Activated B cell treated with CpG ODN at 0.5 μM for 24 hours (primary cell): ENCODE measurements at regions not wholly inside any gene's neighbourhood (a gene's known extent, or its start where the extent isn't known, plus 50 kb on each side); places are given as distances from the start of the nearest gene placed in this dataset.

Source experiments
- ATAC-seq: fragments of 200-7000 bp; cut with Tn5 transposase; one replicate; pipeline ENCODE4 v1.10.0; 2021; ENCODE audit warnings: low read depth, mild to moderate bottlenecking, moderate library complexity
- CTCF ChIA-PET: fragments of 350-600 bp; sonication (Branson Sonifier 250); formaldehyde crosslinking; loops from one replicate; lab custom pipeline; 2021; ENCODE audit warnings: antibody characterized with exemption; lab: Charles Lee
- POLR2A ChIA-PET: fragments of 350-600 bp; sonication (Branson Sonifier 250); formaldehyde crosslinking; loops from one replicate; lab custom pipeline; 2021; ENCODE audit warnings: antibody characterized with exemption; lab: Charles Lee
- DNase-seq: peaks from one replicate; pipeline ENCODE4 v3.0.0; 2022
- H3K27ac Mint-ChIP-seq: one replicate; pipeline ENCODE4 v1.8.0; 2020; ENCODE audit warnings: mixed read lengths
- H3K27me3 Mint-ChIP-seq: one replicate; pipeline ENCODE4 v1.8.0; 2021; ENCODE audit warnings: mixed read lengths
- H3K36me3 Mint-ChIP-seq: one replicate; pipeline ENCODE4 v1.8.0; 2021; ENCODE audit warnings: low read depth, mixed read lengths
- H3K4me1 Mint-ChIP-seq: one replicate; pipeline ENCODE4 v1.8.0; 2021; ENCODE audit warnings: mixed read lengths
- H3K4me3 Mint-ChIP-seq: one replicate; pipeline ENCODE4 v1.8.0; 2020; ENCODE audit warnings: mild to moderate bottlenecking, mixed read lengths
- H3K9me3 Mint-ChIP-seq: one replicate; pipeline ENCODE4 v1.8.0; 2020; ENCODE audit warnings: mixed read lengths
- intact Hi-C: fragments of 100-400 bp; cut with micrococcal nuclease; formaldehyde crosslinking; loops from one replicate; pipeline ENCODE4 v1.15.1; 2024
- TF ChIP-seq, protein P1 (sequence below): fragments of 200-600 bp; IDR thresholded peaks from one replicate; pipeline ENCODE4 v1.8.0; 2022; ENCODE audit warnings: antibody characterized with exemption, mild to moderate bottlenecking

DNA sequence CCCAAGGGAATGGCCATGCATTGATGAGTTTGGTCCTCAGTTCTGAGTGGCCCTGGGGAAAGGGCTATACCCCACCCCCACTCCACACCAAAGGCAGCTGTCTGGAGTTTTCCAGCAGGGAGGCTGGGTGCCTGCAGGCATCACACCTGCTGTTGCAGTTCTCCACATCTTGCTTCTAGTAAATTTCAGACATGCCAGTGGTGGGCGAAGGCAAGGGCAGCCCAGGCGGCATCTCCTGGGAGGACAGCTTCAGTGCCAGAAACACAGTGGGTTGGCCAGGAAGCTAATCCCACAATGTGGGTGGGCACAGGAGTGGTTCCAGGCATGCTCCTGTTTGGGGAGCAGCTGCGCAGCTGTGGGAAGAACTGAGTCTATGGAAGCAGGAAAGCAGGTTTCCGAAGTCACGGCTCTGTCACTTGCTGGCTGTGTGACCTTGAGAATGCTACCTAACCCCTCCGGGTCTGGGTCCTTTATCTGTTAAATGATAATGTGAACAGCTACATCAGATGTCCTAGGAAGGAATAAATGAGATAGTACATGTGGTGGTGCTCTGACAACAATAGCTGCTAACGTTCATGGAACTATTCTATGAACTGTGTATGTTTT, 84.6 kb upstream of the SPTBN1 start:
- H3K4me3 Mint-ChIP-seq: no peak overlapping the region
- no peak for ATAC-seq

DNA sequence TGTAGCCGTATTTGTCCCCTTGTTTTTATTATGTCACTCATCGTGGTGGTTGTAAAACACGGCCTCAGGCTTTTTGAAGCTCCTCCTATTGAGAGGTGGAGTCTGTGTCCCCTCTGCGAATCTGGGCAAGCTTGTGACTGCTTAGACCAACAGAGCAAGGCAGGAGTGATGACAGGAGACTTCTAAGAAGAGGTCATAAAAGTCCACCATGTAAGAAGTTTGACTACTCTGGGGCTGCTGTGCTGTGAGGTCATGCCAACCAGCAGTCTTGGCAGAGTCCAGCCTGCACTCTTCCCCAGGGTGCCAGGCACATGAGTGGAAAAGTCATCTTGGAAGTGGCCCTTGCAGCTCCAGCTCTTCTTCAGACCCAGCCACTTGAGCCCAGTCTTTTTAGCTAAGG, 83.8 kb upstream of the SPTBN1 start:
- CTCF ChIA-PET: no interaction called here
- H3K4me3 Mint-ChIP-seq: no peak overlapping the region
- POLR2A ChIA-PET: no interaction called here
- H3K4me1 Mint-ChIP-seq: no peaks in the 10 kb centered on the region
- TF ChIP-seq, protein P1, sequence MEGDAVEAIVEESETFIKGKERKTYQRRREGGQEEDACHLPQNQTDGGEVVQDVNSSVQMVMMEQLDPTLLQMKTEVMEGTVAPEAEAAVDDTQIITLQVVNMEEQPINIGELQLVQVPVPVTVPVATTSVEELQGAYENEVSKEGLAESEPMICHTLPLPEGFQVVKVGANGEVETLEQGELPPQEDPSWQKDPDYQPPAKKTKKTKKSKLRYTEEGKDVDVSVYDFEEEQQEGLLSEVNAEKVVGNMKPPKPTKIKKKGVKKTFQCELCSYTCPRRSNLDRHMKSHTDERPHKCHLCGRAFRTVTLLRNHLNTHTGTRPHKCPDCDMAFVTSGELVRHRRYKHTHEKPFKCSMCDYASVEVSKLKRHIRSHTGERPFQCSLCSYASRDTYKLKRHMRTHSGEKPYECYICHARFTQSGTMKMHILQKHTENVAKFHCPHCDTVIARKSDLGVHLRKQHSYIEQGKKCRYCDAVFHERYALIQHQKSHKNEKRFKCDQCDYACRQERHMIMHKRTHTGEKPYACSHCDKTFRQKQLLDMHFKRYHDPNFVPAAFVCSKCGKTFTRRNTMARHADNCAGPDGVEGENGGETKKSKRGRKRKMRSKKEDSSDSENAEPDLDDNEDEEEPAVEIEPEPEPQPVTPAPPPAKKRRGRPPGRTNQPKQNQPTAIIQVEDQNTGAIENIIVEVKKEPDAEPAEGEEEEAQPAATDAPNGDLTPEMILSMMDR: no peak
- intact Hi-C loops: no loop called here
- no peak for ATAC-seq
- no peak for DNase-seq
- peaks cover 12% of the 10 kb centered on the region for H3K9me3 Mint-ChIP-seq
- peaks cover 16% of the 10 kb centered on the region for H3K27me3 Mint-ChIP-seq
- H3K27ac Mint-ChIP-seq: no peak overlapping the region
- H3K36me3 Mint-ChIP-seq: no peaks in the 10 kb centered on the region

More for the DNA sequence above, 84.6 kb upstream of the SPTBN1 start:
- Mint-ChIP-seq H3K4me1 (no peaks in the 10 kb centered on the region), H3K27me3 (peaks cover 16% of the 10 kb centered on the region), H3K27ac (no peak overlapping the region), H3K36me3 (no peaks in the 10 kb centered on the region), H3K9me3 (peaks cover 13% of the 10 kb centered on the region)
- ChIA-PET CTCF (no interaction called here), POLR2A (no interaction called here)
- TF ChIP-seq, protein P1: no peak
- intact Hi-C loops: no loop called here
- DNase-seq: no peak

DNA sequence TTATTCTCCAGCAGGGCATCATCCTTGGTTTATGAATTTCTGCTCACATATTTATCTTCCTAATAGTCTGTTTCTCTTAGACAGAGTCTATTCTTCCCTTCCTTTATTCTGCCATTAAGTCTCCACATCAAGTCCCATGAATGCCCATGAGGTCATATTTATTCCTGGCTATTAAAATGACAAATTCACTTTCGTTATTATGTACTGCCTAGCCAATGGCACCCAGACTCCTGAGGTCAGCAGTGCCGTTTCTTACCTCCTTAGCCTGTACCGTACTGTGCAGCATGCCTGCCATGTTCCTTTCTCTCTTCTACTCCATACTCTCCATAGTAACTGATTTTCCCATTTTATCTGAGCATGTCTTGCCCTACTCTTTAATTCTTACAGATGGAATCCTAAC, 82.3 kb upstream of the SPTBN1 start:
- peaks cover 21% of the 10 kb centered on the region for H3K27me3 Mint-ChIP-seq
- ChIA-PET CTCF (no interaction called here), POLR2A (no interaction called here)
- no peak overlapping the region for H3K27ac Mint-ChIP-seq
- H3K4me1 Mint-ChIP-seq: no peaks in the 10 kb centered on the region
- intact Hi-C loops: no loop called here
- ATAC-seq: no peak
- H3K9me3 Mint-ChIP-seq: peaks cover 6% of the 10 kb centered on the region
- no peak overlapping the region for H3K4me3 Mint-ChIP-seq
- no peak for DNase-seq
- TF ChIP-seq, protein P1: no peak
- H3K36me3 Mint-ChIP-seq: no peaks in the 10 kb centered on the region

DNA sequence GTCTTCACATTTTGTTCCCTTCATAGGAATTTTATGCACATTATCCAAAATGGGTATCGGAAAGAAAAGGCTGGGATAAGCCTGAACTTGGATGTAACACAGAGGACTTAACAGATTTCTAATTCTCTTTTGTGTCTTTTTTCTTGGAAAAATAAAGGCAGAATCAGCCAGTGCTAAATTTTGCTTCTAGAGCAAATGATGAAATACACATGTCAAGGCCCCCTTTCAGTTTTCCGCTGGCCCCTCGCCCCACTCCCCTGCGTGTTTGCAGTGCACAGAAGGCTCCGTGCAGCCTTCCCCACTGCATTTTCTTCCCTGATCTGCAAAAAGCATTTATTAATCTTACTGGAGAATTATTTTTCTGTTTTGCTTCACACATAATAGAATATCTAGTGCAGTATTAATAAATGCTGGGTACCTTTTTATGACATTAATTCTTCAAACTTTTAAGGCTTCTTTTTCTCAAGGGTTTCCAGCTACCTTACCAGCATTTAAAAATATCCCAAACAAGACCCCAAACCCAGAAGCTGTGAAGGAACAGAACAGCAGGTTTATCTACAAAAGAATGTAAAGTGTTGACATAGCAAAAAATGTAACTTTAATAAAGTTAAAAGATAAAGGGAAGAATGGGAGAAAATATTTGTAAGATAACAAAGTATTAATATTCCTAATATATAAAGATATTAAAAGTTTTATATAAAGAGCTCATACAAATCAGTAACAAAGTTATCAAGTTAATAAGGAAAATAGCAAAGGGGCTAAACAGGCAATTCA, 81.3 kb upstream of the SPTBN1 start:
- DNase-seq (no peak), ATAC-seq (no peak)
- Mint-ChIP-seq H3K4me3 (no peak overlapping the region), H3K9me3 (no peaks in the 10 kb centered on the region), H3K27me3 (peaks cover 21% of the 10 kb centered on the region), H3K27ac (no peak overlapping the region), H3K4me1 (no peaks in the 10 kb centered on the region), H3K36me3 (no peaks in the 10 kb centered on the region)
- ChIA-PET POLR2A (no interaction called here), CTCF (no interaction called here)
- intact Hi-C loops: no loop called here
- TF ChIP-seq, protein P1: no peak

DNA sequence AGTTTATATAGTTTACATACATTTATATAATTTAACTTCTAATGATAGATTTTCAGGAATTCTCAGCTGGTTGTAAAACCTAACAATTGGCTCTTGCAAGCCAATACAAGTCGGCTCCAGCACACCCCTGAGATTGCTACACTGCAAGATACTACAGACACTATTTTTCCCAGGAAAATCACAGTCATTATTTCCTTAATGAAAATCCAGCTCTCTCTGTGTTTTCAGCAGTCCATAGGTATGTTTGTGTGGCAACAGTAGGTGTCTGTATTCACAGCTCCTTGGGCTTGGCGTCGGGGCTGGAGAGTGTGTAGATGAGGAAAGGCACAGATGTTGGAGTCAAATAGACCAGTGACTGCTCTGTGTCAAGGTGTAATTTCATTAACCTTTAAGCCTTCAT, 78.7 kb upstream of the SPTBN1 start:
- no peaks in the 10 kb centered on the region for H3K4me1 Mint-ChIP-seq
- H3K36me3 Mint-ChIP-seq: no peaks in the 10 kb centered on the region
- ATAC-seq (no peak), DNase-seq (no peak)
- H3K27ac Mint-ChIP-seq: no peak overlapping the region
- TF ChIP-seq, protein P1: no peak
- no peak overlapping the region for H3K4me3 Mint-ChIP-seq
- ChIA-PET CTCF (no interaction called here), POLR2A (no interaction called here)
- H3K9me3 Mint-ChIP-seq: no peaks in the 10 kb centered on the region
- intact Hi-C loops: no loop called here
- H3K27me3 Mint-ChIP-seq: peaks cover 18% of the 10 kb centered on the region
